ENCODE measurements at regions not wholly inside any gene's neighbourhood (a gene's known extent, or its start where the extent isn't known, plus 50 kb on each side); places are given as distances from the start of the nearest gene placed in this dataset.
A peak's percentile ranks its signal among the peaks of the same experiment; 100 is the strongest.

DNA sequence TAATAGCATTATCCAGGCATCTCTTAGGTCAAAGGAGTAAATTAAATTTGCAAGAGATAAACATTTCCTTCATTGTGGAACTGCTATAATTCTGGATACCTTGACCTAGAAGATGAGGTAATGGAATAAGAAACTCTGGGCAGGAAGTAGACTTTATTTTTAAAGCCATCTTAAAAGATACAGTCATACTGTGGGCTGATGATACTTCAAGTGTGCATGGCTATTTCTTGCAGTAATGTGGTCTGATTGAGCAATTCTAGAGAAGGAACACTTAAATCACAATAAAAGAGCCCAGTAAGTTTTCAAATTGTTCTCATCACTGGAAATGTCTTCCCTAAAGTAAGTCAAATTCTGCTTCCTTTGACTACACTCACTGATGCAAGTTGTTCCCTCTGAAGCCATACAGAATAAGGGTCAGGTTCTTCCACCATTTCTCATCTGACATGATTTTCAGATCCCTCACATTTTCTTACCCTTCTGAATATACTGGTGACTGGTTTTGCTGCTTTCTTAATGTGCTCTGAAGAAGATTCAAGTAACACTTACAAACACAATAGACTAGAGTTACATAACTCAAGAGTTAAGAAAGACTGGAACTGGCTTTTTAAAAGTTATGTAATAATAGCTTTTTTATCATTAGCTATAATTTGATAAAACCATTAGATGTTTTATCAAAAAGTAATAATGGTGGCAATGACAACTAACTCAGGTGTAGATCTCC, 62.6 kb upstream of the TMEM244 start:
- DNase-seq = peak; percentile 81
- Histone ChIP-seq H3K79me1 (ENCODE audit: low read depth in 1 of 2, low read length in 2 of 2) (no peaks in the 10 kb centered on the region), H3K56ac (ENCODE audit: extremely low read depth, insufficient read depth, low read length) (no peak overlapping the region), H4K8ac (ENCODE audit: low read depth in 2 of 2, low read length in 2 of 2) (no peak overlapping the region; a peak in 1 of 4 replicates), H3K9me3 (ENCODE audit: control insufficient read depth, insufficient read depth, low read length) (no peaks in the 10 kb centered on the region), H3K14ac (replicated peaks; ENCODE audit: low read depth, low read length) (no peak overlapping the region), H3K4me2 (ENCODE audit: low read depth, low read length) (no peak overlapping the region; the same call in 1 of the 2 replicates), H4K91ac (ENCODE audit: insufficient read depth, low read depth, low read length) (no peak overlapping the region), H3K23ac (ENCODE audit: low read depth, low read length) (no peak overlapping the region), H2AK5ac (ENCODE audit: low read depth, low read length) (no peak overlapping the region), H2BK120ac (ENCODE audit: low read depth, low read length) (no peak overlapping the region), H3K27me3 (ENCODE audit: control insufficient read depth, insufficient read depth, low read length) (no peaks in the 10 kb centered on the region), H3K9me1 (ENCODE audit: insufficient read depth, low read length) (peaks cover 8% of the 10 kb centered on the region), H2AK9ac (replicated peaks; ENCODE audit: low read depth, low read length, poor library complexity) (no peak overlapping the region), H2BK20ac (ENCODE audit: low read depth, low read length) (no peak overlapping the region), H3K4me1 (ENCODE audit: control insufficient read depth, insufficient read depth, low read length) (peaks cover 4% of the 10 kb centered on the region; the same call in 1 of the 2 replicates), H4K5ac (ENCODE audit: low read depth, low read length) (no peak overlapping the region), H3K4ac (ENCODE audit: low read depth, low read length) (no peak overlapping the region), H3K9ac (ENCODE audit: low read depth, low read length) (no peak overlapping the region), H3K36me3 (ENCODE audit: control insufficient read depth, insufficient read depth, low read length) (no peaks in the 10 kb centered on the region), H4K20me1 (ENCODE audit: insufficient read depth, low read length) (no peaks in the 10 kb centered on the region), H3K18ac (ENCODE audit: low read depth, low read length) (peak overlapping the region; percentile 28; the same call in 1 of the 2 replicates), H2BK15ac (ENCODE audit: low read depth, low read length) (no peak overlapping the region), H3K27ac (ENCODE audit: insufficient read depth, low read length) (no peak overlapping the region), H2AFZ (replicated peaks; ENCODE audit: low read length, poor library complexity) (no peak overlapping the region), H3K4me3 (ENCODE audit: insufficient read depth, low read depth, low read length) (no peak overlapping the region), H2BK5ac (ENCODE audit: low read depth, low read length, poor library complexity, severe bottlenecking) (peak overlapping the region; percentile 52)
- intact Hi-C loops (cut with micrococcal nuclease) = no loop called here
- in situ Hi-C loops (cut with MboI; ENCODE audit: low sequenced_read_pairs) = no loop called here
- dilution Hi-C loops (cut with HindIII; ENCODE audit: low sequenced_read_pairs, unreplicated experiment) = no loop called here
- ATAC-seq (ENCODE audit: low read depth) = no peak
- CTCF ChIA-PET = no interaction called here
- BruUV-seq (replicated peaks) = no TSS peak
- POLR2A ChIA-PET (ENCODE audit: unreplicated experiment) = no interaction called here
- no peak for TF ChIP-seq SMC3 (IDR thresholded peaks at IDR 0.05; ENCODE audit: low read depth, low read length)
- no peak for TF ChIP-seq RAD21 (IDR thresholded peaks at IDR 0.05; ENCODE audit: low read length)
- TF ChIP-seq CEBPB (IDR thresholded peaks at IDR 0.05; ENCODE audit: low read depth, low read length) = peak; percentile 92

All from IMR-90 (cell line).